Endothelial cell (in vitro differentiated cells): ENCODE measurements at regions not wholly inside any gene's neighbourhood (a gene's known extent, or its start where the extent isn't known, plus 50 kb on each side); places are given as distances from the start of the nearest gene placed in this dataset.
"Not testable (repeated sequence)": the region's sequence is repeated elsewhere in the genome, so short reads cannot be mapped to it uniquely, and the experiment has no call there.

Source experiments
- DNase-seq: peaks from one replicate; pipeline ENCODE4 v3.0.0; 2021; ENCODE audit warnings: low spot score
- H3K27ac Mint-ChIP-seq: one replicate; pipeline ENCODE4 v1.8.0; 2021; ENCODE audit warnings: mixed read lengths, inconsistent platforms; ENCODE audit not compliant: unreplicated experiment
- H3K27me3 Mint-ChIP-seq: one replicate; pipeline ENCODE4 v1.8.0; 2021; ENCODE audit warnings: mild to moderate bottlenecking, moderate library complexity, mixed read lengths, inconsistent platforms; ENCODE audit not compliant: unreplicated experiment
- H3K36me3 Mint-ChIP-seq: one replicate; pipeline ENCODE4 v1.8.0; 2021; ENCODE audit warnings: mild to moderate bottlenecking, low read depth, mixed read lengths, inconsistent platforms; ENCODE audit not compliant: unreplicated experiment
- H3K4me1 Mint-ChIP-seq: one replicate; pipeline ENCODE4 v1.8.0; 2021; ENCODE audit warnings: mild to moderate bottlenecking, mixed read lengths, inconsistent platforms; ENCODE audit not compliant: unreplicated experiment
- H3K4me3 Mint-ChIP-seq: one replicate; pipeline ENCODE4 v1.8.0; 2021; ENCODE audit warnings: mild to moderate bottlenecking, mixed read lengths, inconsistent platforms; ENCODE audit not compliant: unreplicated experiment
- H3K9me3 Mint-ChIP-seq: one replicate; pipeline ENCODE4 v1.8.0; 2021; ENCODE audit warnings: mixed read lengths, inconsistent platforms; ENCODE audit not compliant: unreplicated experiment
- CTCF ChIP-seq: fragments of 200-600 bp; sonication (generic); IDR thresholded peaks from one replicate; pipeline ENCODE4 v1.5.0; 2021; ENCODE audit warnings: antibody characterized with exemption; ENCODE audit not compliant: unreplicated experiment

GRCh38 chr6:112522587-112522986 lies 175.5 kb downstream of the RFPL4B start:
- no peaks in the 10 kb centered on the region for H3K36me3 Mint-ChIP-seq
- H3K9me3 Mint-ChIP-seq, result no peaks in the 10 kb centered on the region
- no peak overlapping the region for H3K27ac Mint-ChIP-seq
- no peak overlapping the region for H3K4me3 Mint-ChIP-seq
- DNase-seq, result no peak
- TF ChIP-seq CTCF, result no peak
- no peaks in the 10 kb centered on the region for H3K4me1 Mint-ChIP-seq
- no peaks in the 10 kb centered on the region for H3K27me3 Mint-ChIP-seq

- H3K27ac Mint-ChIP-seq, result no peak overlapping the region
- H3K4me1 Mint-ChIP-seq, result no peaks in the 10 kb centered on the region
- H3K27me3 Mint-ChIP-seq, result no peaks in the 10 kb centered on the region
- no peak for DNase-seq
- peaks cover under 1% of the 10 kb centered on the region for H3K36me3 Mint-ChIP-seq
- H3K9me3 Mint-ChIP-seq, result no peaks in the 10 kb centered on the region
- TF ChIP-seq CTCF, result no peak
- H3K4me3 Mint-ChIP-seq, result no peak overlapping the region
These were observed 176.9 kb downstream of the RFPL4B start for GRCh38 chr6:112524071-112524470.

- no peak for DNase-seq
- Mint-ChIP-seq H3K36me3 (peaks cover 4% of the 10 kb centered on the region), H3K27ac (no peak overlapping the region), H3K4me1 (no peaks in the 10 kb centered on the region), H3K9me3 (no peaks in the 10 kb centered on the region), H3K27me3 (no peaks in the 10 kb centered on the region), H3K4me3 (no peak overlapping the region)
- TF ChIP-seq CTCF, result no peak
These were observed 178.6 kb downstream of the RFPL4B start for GRCh38 chr6:112525749-112526148.

GRCh38 chr6:112526594-112526993 lies 179.5 kb downstream of the RFPL4B start:
- Mint-ChIP-seq H3K4me3 (no peak overlapping the region), H3K9me3 (no peaks in the 10 kb centered on the region), H3K4me1 (no peaks in the 10 kb centered on the region), H3K36me3 (peaks cover 4% of the 10 kb centered on the region), H3K27ac (no peak overlapping the region), H3K27me3 (no peaks in the 10 kb centered on the region)
- no peak for TF ChIP-seq CTCF
- no peak for DNase-seq

- not testable (repeated sequence) for H3K9me3 Mint-ChIP-seq, H3K27me3 Mint-ChIP-seq, H3K27ac Mint-ChIP-seq, DNase-seq, H3K4me3 Mint-ChIP-seq, H3K4me1 Mint-ChIP-seq, H3K36me3 Mint-ChIP-seq
These were observed 181.2 kb downstream of the RFPL4B start for GRCh38 chr6:112528306-112528705.

GRCh38 chr6:112535816-112536215 lies 188.7 kb downstream of the RFPL4B start:
- Mint-ChIP-seq H3K9me3 (no peaks in the 10 kb centered on the region), H3K27me3 (no peaks in the 10 kb centered on the region), H3K4me3 (no peak overlapping the region), H3K36me3 (no peaks in the 10 kb centered on the region), H3K27ac (no peak overlapping the region), H3K4me1 (no peaks in the 10 kb centered on the region)
- DNase-seq, result no peak
- TF ChIP-seq CTCF, result no peak
